ENCODE measurements at regions not wholly inside any gene's neighbourhood (a gene's known extent, or its start where the extent isn't known, plus 50 kb on each side); places are given as distances from the start of the nearest gene placed in this dataset.

GRCh38 chr20:20823476-20823881, 111.0 kb upstream of the RALGAPA2 start:
- no peak for TF ChIP-seq CTCF (IDR thresholded peaks at IDR 0.05; ENCODE audit: low read depth, low read length)
- TF ChIP-seq EZH2phosphoT487 (IDR thresholded peaks at IDR 0.05; ENCODE audit: low read depth) = no peak
